H9 (cell line): ENCODE measurements at regions not wholly inside any gene's neighbourhood (a gene's known extent, or its start where the extent isn't known, plus 50 kb on each side); places are given as distances from the start of the nearest gene placed in this dataset.

Experiments used
- DNase-seq: peaks from one replicate; pipeline ENCODE4 v3.0.0-alpha.2; 2017
- H2AFZ ChIP-seq: one replicate; pipeline ENCODE4 v1.6.1; 2013; ENCODE audit warnings: mild to moderate bottlenecking, low read length, control low read depth, moderate library complexity
- H2AK5ac ChIP-seq: 2 replicates; pipeline ENCODE4 v1.6.1; 2013; ENCODE audit warnings: low read length, control low read depth, mixed read lengths; ENCODE audit not compliant: insufficient read length
- H2BK120ac ChIP-seq: one replicate; pipeline ENCODE4 v1.6.1; 2013; ENCODE audit warnings: low read depth, mild to moderate bottlenecking, low read length, control low read depth, inconsistent platforms; ENCODE audit not compliant: poor library complexity, severe bottlenecking
- H2BK12ac ChIP-seq: 2 replicates; pipeline ENCODE4 v1.6.1; 2013; ENCODE audit warnings: low read length, control low read depth, mixed read lengths, low read depth; ENCODE audit not compliant: insufficient read length
- H2BK15ac ChIP-seq: 2 replicates; pipeline ENCODE4 v1.6.1; 2013; ENCODE audit warnings: low read depth, low read length, control low read depth
- H2BK20ac ChIP-seq: one replicate; pipeline ENCODE4 v1.6.1; 2013; ENCODE audit warnings: low read depth, mild to moderate bottlenecking, low read length, control low read depth, inconsistent platforms; ENCODE audit not compliant: poor library complexity, severe bottlenecking
- H2BK5ac ChIP-seq: 2 replicates; pipeline ENCODE4 v1.6.1; 2013; ENCODE audit warnings: low read length, control low read depth, mixed read lengths; ENCODE audit not compliant: insufficient read length
- H3K14ac ChIP-seq: 2 replicates; pipeline ENCODE4 v1.6.1; 2013; ENCODE audit warnings: low read length, control low read depth; ENCODE audit not compliant: insufficient read depth
- H3K18ac ChIP-seq: 2 replicates; pipeline ENCODE4 v1.6.1; 2013; ENCODE audit warnings: low read depth, mild to moderate bottlenecking, mixed read lengths, low read length, control low read depth; ENCODE audit not compliant: insufficient read length
- H3K23ac ChIP-seq: 2 replicates; pipeline ENCODE4 v1.6.1; 2013; ENCODE audit warnings: low read length, control low read depth, mixed read lengths, low read depth; ENCODE audit not compliant: insufficient read length
- H3K23me2 ChIP-seq: 2 replicates; pipeline ENCODE4 v1.6.1; 2013; ENCODE audit warnings: low read depth, mild to moderate bottlenecking, mixed read lengths, low read length, control low read depth; ENCODE audit not compliant: insufficient read length, poor library complexity, severe bottlenecking
- H3K27ac ChIP-seq: 2 replicates; pipeline ENCODE4 v1.5.1; 2013; ENCODE audit warnings: low read length, control low read depth, mixed read lengths, low read depth; ENCODE audit not compliant: insufficient read length
- H3K27me3 ChIP-seq: 2 replicates; pipeline ENCODE4 v1.6.1; 2013; ENCODE audit warnings: low read length, control low read depth, inconsistent platforms; ENCODE audit not compliant: insufficient read depth
- H3K4ac ChIP-seq: 2 replicates; pipeline ENCODE4 v1.6.1; 2013; ENCODE audit warnings: low read depth, mild to moderate bottlenecking, control low read depth, inconsistent platforms, low read length, moderate library complexity
- H3K4me1 ChIP-seq: 2 replicates; pipeline ENCODE4 v1.6.1; 2013; ENCODE audit warnings: low read length, control low read depth, inconsistent platforms; ENCODE audit not compliant: insufficient read depth
- H3K4me2 ChIP-seq: 2 replicates; pipeline ENCODE4 v1.6.1; 2013; ENCODE audit warnings: low read length, control low read depth, mixed read lengths; ENCODE audit not compliant: insufficient read length, insufficient read depth
- H3K56ac ChIP-seq: 2 replicates; pipeline ENCODE4 v1.6.1; 2013; ENCODE audit warnings: low read depth, mild to moderate bottlenecking, mixed read lengths, low read length, control low read depth; ENCODE audit not compliant: insufficient read length
- H3K79me1 ChIP-seq: 2 replicates; pipeline ENCODE4 v1.6.1; 2013; ENCODE audit warnings: low read depth, mild to moderate bottlenecking, moderate library complexity, low read length, control low read depth, inconsistent platforms; ENCODE audit not compliant: insufficient read depth, poor library complexity, severe bottlenecking
- H3K79me2 ChIP-seq: 2 replicates; pipeline ENCODE4 v1.6.1; 2013; ENCODE audit warnings: low read length, control low read depth, inconsistent platforms; ENCODE audit not compliant: insufficient read depth
- H3K9ac ChIP-seq: 2 replicates; pipeline ENCODE4 v1.6.1; 2013; ENCODE audit warnings: low read length, control low read depth, mixed read lengths; ENCODE audit not compliant: insufficient read length; ENCODE audit errors: extremely low read depth
- H3K9me3 ChIP-seq: one replicate; pipeline ENCODE4 v1.6.1; 2013; ENCODE audit warnings: low read depth, low read length, inconsistent platforms; ENCODE audit not compliant: control insufficient read depth
- H3T11ph ChIP-seq: one replicate; pipeline ENCODE4 v1.6.1; 2013; ENCODE audit warnings: mild to moderate bottlenecking, low read length, control low read depth, inconsistent platforms
- H4K20me1 ChIP-seq: one replicate; pipeline ENCODE4 v1.6.1; 2013; ENCODE audit not compliant: control insufficient read depth, insufficient read length, insufficient read depth
- H4K5ac ChIP-seq: 2 replicates; pipeline ENCODE4 v1.6.1; 2013; ENCODE audit warnings: low read depth, mild to moderate bottlenecking, mixed read lengths, low read length, control low read depth; ENCODE audit not compliant: insufficient read length
- H4K8ac ChIP-seq: replicated peaks from 2 replicates; pipeline ENCODE4 v1.6.1; 2013; ENCODE audit warnings: low read length, control low read depth, mixed read lengths, low read depth; ENCODE audit not compliant: insufficient read length
- H4K91ac ChIP-seq: 2 replicates; pipeline ENCODE4 v1.6.1; 2013; ENCODE audit warnings: low read depth, mild to moderate bottlenecking, moderate library complexity, mixed read lengths, low read length, control low read depth; ENCODE audit not compliant: insufficient read length
- H3K27ac Mint-ChIP-seq, 3 experiments: 2 replicates in 2 of 3; 3 replicates in 1 of 3; pipeline ENCODE4 v1.8.0; 2020 to 2021; ENCODE audit warnings: mixed read lengths in 3 of 3, mild to moderate bottlenecking in 1 of 3, moderate library complexity in 1 of 3
- H3K27me3 Mint-ChIP-seq: 2 replicates; pipeline ENCODE4 v1.8.0; 2021; ENCODE audit warnings: low read depth, mild to moderate bottlenecking, moderate library complexity, mixed read lengths
- H3K36me3 Mint-ChIP-seq, 3 experiments: 2 replicates in 2 of 3; 3 replicates in 1 of 3; pipeline ENCODE4 v1.8.0; 2020 to 2021; ENCODE audit warnings: low read depth in 3 of 3, mixed read lengths in 3 of 3; ENCODE audit not compliant: insufficient read depth in 1 of 3
- H3K4me1 Mint-ChIP-seq, 2 experiments: 2 replicates each; pipeline ENCODE4 v1.8.0; 2020; ENCODE audit warnings: mixed read lengths in 2 of 2
- H3K4me3 Mint-ChIP-seq, 2 experiments: 2 replicates in 1 of 2; 3 replicates in 1 of 2; pipeline ENCODE4 v1.8.0; 2020 to 2021; ENCODE audit warnings: mild to moderate bottlenecking in 2 of 2, mixed read lengths in 2 of 2, moderate library complexity in 1 of 2
- H3K9me3 Mint-ChIP-seq, 2 experiments: 2 replicates in 1 of 2; 3 replicates in 1 of 2; pipeline ENCODE4 v1.8.0; 2020; ENCODE audit warnings: mild to moderate bottlenecking in 2 of 2, mixed read lengths in 2 of 2, moderate library complexity in 1 of 2
- CTCF ChIP-seq: fragments of 200-600 bp; sonication (generic); conservative IDR thresholded peaks from 3 replicates; pipeline ENCODE4 v1.8.0; 2021; ENCODE audit warnings: antibody characterized with exemption, mild to moderate bottlenecking
- WGBS: extraction: QIAGEN DNeasy Blood & Tissue Kit; methylation state at CpG from one replicate; pipeline ENCODE4 v1.1.7; 2013; ENCODE audit warnings: missing lambda C conversion rate, low lambda C conversion rate, mixed read lengths; ENCODE audit not compliant: insufficient read length; ENCODE audit errors: extremely low coverage; 5-methylcytosine and 5-hydroxymethylcytosine counted together

DNA sequence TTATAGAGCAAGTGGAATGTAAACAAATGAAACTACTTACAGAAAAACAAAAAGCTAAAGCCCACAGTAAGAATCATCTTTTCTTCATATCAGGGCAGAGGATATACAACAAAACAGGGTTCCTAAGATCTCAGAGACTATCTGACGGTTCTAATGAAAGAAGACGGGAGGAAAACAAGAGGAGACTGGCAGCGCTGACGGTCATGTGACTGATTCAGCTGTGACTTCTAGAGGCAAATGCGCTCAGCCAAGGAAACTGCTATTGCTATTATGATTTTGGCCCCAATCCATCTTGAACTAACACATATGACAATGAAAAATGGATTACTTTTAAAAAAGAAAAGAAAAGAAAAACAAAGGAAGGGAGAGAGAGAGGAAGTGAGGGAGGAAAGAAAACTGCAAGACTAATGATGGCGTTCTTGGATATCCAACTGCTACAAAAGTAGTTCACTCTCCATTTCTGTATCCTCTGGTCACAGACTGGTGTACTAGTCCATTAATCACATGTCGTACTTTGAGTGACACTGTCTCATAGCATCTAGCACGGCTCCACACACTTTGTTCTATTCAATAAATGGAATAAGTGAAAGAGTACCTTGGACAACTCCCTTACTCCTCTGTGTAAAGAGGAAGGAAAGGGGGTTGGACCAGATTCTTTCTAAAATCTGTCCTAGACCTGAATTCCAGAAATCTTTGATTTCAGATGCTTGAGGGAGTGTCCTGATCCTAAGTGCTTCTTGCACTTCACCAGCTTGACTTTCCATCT is 119.3 kb downstream of the DAD1 start:
- no peak overlapping the region for H2AFZ ChIP-seq
- H2BK15ac ChIP-seq = no peak overlapping the region
- peaks cover 11 to 14% of the 10 kb centered on the region in 2 experiments for H3K4me1 Mint-ChIP-seq
- H3T11ph ChIP-seq = no peak overlapping the region
- WGBS = no CpG with 5 or more reads among the region's 8 CpGs
- no peak overlapping the region for H3K23ac ChIP-seq
- H3K9me3 Mint-ChIP-seq = no peaks in the 10 kb centered on the region; a peak in 1 of 5 replicates
- no peak overlapping the region for H3K56ac ChIP-seq
- H4K8ac ChIP-seq = no peak overlapping the region
- no peak overlapping the region for H2BK12ac ChIP-seq
- no peaks in the 10 kb centered on the region for H3K36me3 Mint-ChIP-seq
- no peaks in the 10 kb centered on the region for H3K27me3 ChIP-seq
- no peak overlapping the region for H3K27ac ChIP-seq
- no peak overlapping the region for H3K4me3 Mint-ChIP-seq
- no peaks in the 10 kb centered on the region for H3K4me1 ChIP-seq
- H3K4me2 ChIP-seq = no peak overlapping the region
- no peak overlapping the region for H2AK5ac ChIP-seq
- H3K9ac ChIP-seq = no peak overlapping the region
- H3K9me3 ChIP-seq = no peaks in the 10 kb centered on the region
- no peaks in the 10 kb centered on the region for H3K23me2 ChIP-seq
- H4K91ac ChIP-seq = no peak overlapping the region
- H3K27me3 Mint-ChIP-seq = no peaks in the 10 kb centered on the region
- no peak overlapping the region for H2BK5ac ChIP-seq
- no peak overlapping the region for H3K18ac ChIP-seq
- DNase-seq = no peak
- no peak overlapping the region for H4K5ac ChIP-seq
- no peak overlapping the region for H3K14ac ChIP-seq
- H2BK120ac ChIP-seq = no peak overlapping the region
- no peak overlapping the region for H3K27ac Mint-ChIP-seq
- no peaks in the 10 kb centered on the region for H3K79me1 ChIP-seq
- H2BK20ac ChIP-seq = no peak overlapping the region
- no peaks in the 10 kb centered on the region for H3K79me2 ChIP-seq
- no peak for TF ChIP-seq CTCF
- no peak overlapping the region for H3K4ac ChIP-seq
- no peaks in the 10 kb centered on the region for H4K20me1 ChIP-seq
